ENCODE measurements at regions not wholly inside any gene's neighbourhood (a gene's known extent, or its start where the extent isn't known, plus 50 kb on each side); places are given as distances from the start of the nearest gene placed in this dataset.

GRCh38 chr16:80174416-80174815, 366.4 kb upstream of the DYNLRB2 start:
- no peak for FAIRE-seq

- no peak for FAIRE-seq
These were observed 369.0 kb upstream of the DYNLRB2 start for GRCh38 chr16:80171746-80172145.

GRCh38 chr16:80171199-80171598, 369.6 kb upstream of the DYNLRB2 start:
- FAIRE-seq, result no peak

- no peak for FAIRE-seq
These were observed 373.0 kb upstream of the DYNLRB2 start for GRCh38 chr16:80167657-80168390.

- FAIRE-seq, result no peak
These were observed 374.7 kb upstream of the DYNLRB2 start for GRCh38 chr16:80166082-80166481.

GRCh38 chr16:80164966-80165550, 375.7 kb upstream of the DYNLRB2 start:
- no peak for FAIRE-seq

GRCh38 chr16:80163339-80163738, 377.5 kb upstream of the DYNLRB2 start:
- FAIRE-seq, result no peak

- no peak for FAIRE-seq
These were observed 378.7 kb upstream of the DYNLRB2 start for GRCh38 chr16:80161799-80162739.

GRCh38 chr16:80158766-80159165, 382.0 kb upstream of the DYNLRB2 start:
- FAIRE-seq, result no peak

- peak; percentile 38 for FAIRE-seq
These were observed 389.1 kb upstream of the DYNLRB2 start for GRCh38 chr16:80151722-80152111.

- no peak for FAIRE-seq
These were observed 389.6 kb upstream of the DYNLRB2 start for GRCh38 chr16:80150978-80151721.

GRCh38 chr16:80148826-80149225, 392.0 kb upstream of the DYNLRB2 start:
- FAIRE-seq, result no peak

GRCh38 chr16:80147026-80147655, 393.7 kb upstream of the DYNLRB2 start:
- FAIRE-seq, result no peak

- no peak for FAIRE-seq
These were observed 396.6 kb upstream of the DYNLRB2 start for GRCh38 chr16:80144191-80144590.

- no peak for FAIRE-seq
These were observed 397.9 kb upstream of the DYNLRB2 start for GRCh38 chr16:80142940-80143339.

- no peak for FAIRE-seq
These were observed 398.5 kb upstream of the DYNLRB2 start for GRCh38 chr16:80142281-80142680.

- no peak for FAIRE-seq
These were observed 411.0 kb upstream of the DYNLRB2 start for GRCh38 chr16:80129791-80130190.

- no peak for FAIRE-seq
These were observed 415.1 kb upstream of the DYNLRB2 start for GRCh38 chr16:80125677-80126076.

GRCh38 chr16:80123189-80123588, 417.6 kb upstream of the DYNLRB2 start:
- FAIRE-seq, result no peak

- FAIRE-seq, result no peak
These were observed 418.7 kb upstream of the DYNLRB2 start for GRCh38 chr16:80122115-80122514.

- FAIRE-seq, result no peak
These were observed 419.3 kb upstream of the DYNLRB2 start for GRCh38 chr16:80121522-80121909.

- FAIRE-seq, result no peak
These were observed 419.8 kb upstream of the DYNLRB2 start for GRCh38 chr16:80120899-80121521.
